ENCODE measurements at regions not wholly inside any gene's neighbourhood (a gene's known extent, or its start where the extent isn't known, plus 50 kb on each side); places are given as distances from the start of the nearest gene placed in this dataset.

DNA sequence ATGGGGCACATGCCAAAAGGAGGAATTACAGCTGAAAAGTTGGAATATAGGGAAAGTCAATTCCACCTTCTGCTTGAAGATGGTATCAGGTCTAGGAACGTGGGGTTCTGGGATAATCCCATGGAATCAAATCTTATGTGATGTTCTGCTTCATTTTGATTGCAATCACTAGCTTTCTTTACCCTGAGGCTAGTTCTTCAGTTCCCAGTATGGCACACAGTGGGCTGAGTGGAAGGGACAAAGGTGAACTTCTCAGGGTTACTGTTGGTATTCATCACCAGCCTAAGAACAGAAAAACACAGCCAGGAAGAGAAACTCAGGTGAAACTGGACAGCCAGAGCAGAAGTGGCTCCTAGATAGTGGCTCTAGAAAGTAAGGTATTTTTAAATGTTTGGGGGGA, 117.8 kb downstream of the TNFSF18 start:
- ChIA-PET POLR2A (ENCODE audit: unreplicated experiment) (interaction anchor here (1.3 kb wide), 1 partner anchor 23 kb away, joined by 6 read pairs; no protein-coding TSS in a partner anchor), CTCF (no interaction called here)
- in situ Hi-C loops (cut with MboI; ENCODE audit: low sequenced_read_pairs), result no loop called here
- BruUV-seq (replicated peaks), result no TSS peak
- Histone ChIP-seq H2BK5ac (ENCODE audit: low read depth, low read length, poor library complexity, severe bottlenecking) (peak overlapping the region; percentile 99), H4K8ac (ENCODE audit: low read depth in 2 of 2, low read length in 2 of 2) (peak overlapping the region; percentile 94 to 99), H3K4me2 (ENCODE audit: low read depth, low read length) (no peak overlapping the region; the same call in 1 of the 2 replicates), H3K79me1 (ENCODE audit: low read depth in 1 of 2, low read length in 2 of 2) (peaks cover 9 to 27% of the 10 kb centered on the region in 2 experiments; a peak in 3 of 4 replicates), H3K9me1 (ENCODE audit: insufficient read depth, low read length) (peaks cover 12% of the 10 kb centered on the region), H3K14ac (replicated peaks; ENCODE audit: low read depth, low read length) (peak overlapping the region; percentile 99), H4K5ac (ENCODE audit: low read depth, low read length) (peak overlapping the region; percentile 98), H3K4ac (ENCODE audit: low read depth, low read length) (peak overlapping the region; percentile 100), H3K9ac (ENCODE audit: low read depth, low read length) (no peak overlapping the region), H3K23ac (ENCODE audit: low read depth, low read length) (peak overlapping the region; percentile 92), H2BK120ac (ENCODE audit: low read depth, low read length) (peak overlapping the region; percentile 100), H3K27ac (ENCODE audit: insufficient read depth, low read length) (peak overlapping the region; percentile 97), H4K20me1 (ENCODE audit: insufficient read depth, low read length) (no peaks in the 10 kb centered on the region), H2AK9ac (replicated peaks; ENCODE audit: low read depth, low read length, poor library complexity) (peak overlapping the region; percentile 58), H3K56ac (ENCODE audit: extremely low read depth, insufficient read depth, low read length) (peak overlapping the region; percentile 92), H3K27me3 (ENCODE audit: control insufficient read depth, insufficient read depth, low read length) (no peaks in the 10 kb centered on the region), H2AK5ac (ENCODE audit: low read depth, low read length) (peak overlapping the region; percentile 99), H2AFZ (replicated peaks; ENCODE audit: low read length, poor library complexity) (no peak overlapping the region), H4K91ac (ENCODE audit: insufficient read depth, low read depth, low read length) (peak overlapping the region; percentile 99), H3K4me1 (ENCODE audit: control insufficient read depth, insufficient read depth, low read length) (peaks cover 21% of the 10 kb centered on the region), H3K36me3 (ENCODE audit: control insufficient read depth, insufficient read depth, low read length) (no peaks in the 10 kb centered on the region; the same call in 1 of the 2 replicates), H3K9me3 (ENCODE audit: control insufficient read depth, insufficient read depth, low read length) (no peaks in the 10 kb centered on the region), H3K4me3 (ENCODE audit: insufficient read depth, low read depth, low read length) (no peak overlapping the region), H2BK15ac (ENCODE audit: low read depth, low read length) (peak overlapping the region; percentile 100), H3K18ac (ENCODE audit: low read depth, low read length) (peak overlapping the region; percentile 99), H2BK20ac (ENCODE audit: low read depth, low read length) (peak overlapping the region; percentile 99)
- no peak for TF ChIP-seq CTCF (conservative IDR thresholded peaks at IDR 0.05; ENCODE audit: low read depth, low read length)
- TF ChIP-seq MXI1 (IDR thresholded peaks at IDR 0.05; ENCODE audit: borderline replicate concordance, low read depth, low read length), result no peak
- no peak for TF ChIP-seq CEBPB (IDR thresholded peaks at IDR 0.05; ENCODE audit: low read depth, low read length)
- no peak for TF ChIP-seq MAZ (IDR thresholded peaks at IDR 0.05; ENCODE audit: borderline replicate concordance, low read depth, low read length)
- TF ChIP-seq MAFK (IDR thresholded peaks at IDR 0.05; ENCODE audit: low read depth, low read length), result no peak
- no peak for TF ChIP-seq POLR2A (IDR thresholded peaks at IDR 0.05; ENCODE audit: low read depth, low read length)
- TF ChIP-seq NFE2L2 (IDR thresholded peaks at IDR 0.05; ENCODE audit: low read depth, low read length), result no peak
- TF ChIP-seq RFX5 (IDR thresholded peaks at IDR 0.05; ENCODE audit: low read depth, low read length), result no peak
- TF ChIP-seq SMC3 (IDR thresholded peaks at IDR 0.05; ENCODE audit: low read depth, low read length), result no peak
- no peak for TF ChIP-seq RAD21 (IDR thresholded peaks at IDR 0.05; ENCODE audit: low read length)
- TF ChIP-seq FOS (IDR thresholded peaks at IDR 0.05; ENCODE audit: low read depth, low read length), result no peak
- no peak for TF ChIP-seq RCOR1 (IDR thresholded peaks at IDR 0.05; ENCODE audit: insufficient replicate concordance, low read length)
- TF ChIP-seq CHD1 (IDR thresholded peaks at IDR 0.05; ENCODE audit: low read depth, low read length), result no peak
- TF ChIP-seq, protein P1, sequence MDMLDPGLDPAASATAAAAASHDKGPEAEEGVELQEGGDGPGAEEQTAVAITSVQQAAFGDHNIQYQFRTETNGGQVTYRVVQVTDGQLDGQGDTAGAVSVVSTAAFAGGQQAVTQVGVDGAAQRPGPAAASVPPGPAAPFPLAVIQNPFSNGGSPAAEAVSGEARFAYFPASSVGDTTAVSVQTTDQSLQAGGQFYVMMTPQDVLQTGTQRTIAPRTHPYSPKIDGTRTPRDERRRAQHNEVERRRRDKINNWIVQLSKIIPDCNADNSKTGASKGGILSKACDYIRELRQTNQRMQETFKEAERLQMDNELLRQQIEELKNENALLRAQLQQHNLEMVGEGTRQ (IDR thresholded peaks at IDR 0.05; ENCODE audit: low read depth, low read length), result no peak
- TF ChIP-seq BHLHE40 (IDR thresholded peaks at IDR 0.05; ENCODE audit: low read depth, low read length), result no peak
- no peak for TF ChIP-seq ELK1 (IDR thresholded peaks at IDR 0.05; ENCODE audit: borderline replicate concordance, low read depth, low read length)
- dilution Hi-C loops (cut with HindIII; ENCODE audit: low sequenced_read_pairs, unreplicated experiment), result no loop called here
- no peak for ATAC-seq (ENCODE audit: low read depth)
- DNase-seq, result no peak
- intact Hi-C loops (cut with micrococcal nuclease), result loop anchor here (5.0 kb wide), 3 partner anchors 186 to 544 kb away; partner anchors contain the start of gene PRDX6
- WGBS, 2 experiments (ENCODE audit: extremely low coverage in 2 of 2, insufficient read length in 1 of 2), result no CpG with 5 or more reads among the region's 1 CpG

All from IMR-90 (cell line).